IMR-90 (cell line): ENCODE measurements at regions not wholly inside any gene's neighbourhood (a gene's known extent, or its start where the extent isn't known, plus 50 kb on each side); places are given as distances from the start of the nearest gene placed in this dataset.

ENCODE experiments used
- ATAC-seq: fragments of 200-7000 bp; cut with Tn5 transposase; 2 replicates; pipeline ENCODE4 v1.9.1; 2020; ENCODE audit warnings: low read depth, mild to moderate bottlenecking, moderate library complexity
- BruUV-seq: library from RNA; stranded (reverse); fragments of 400-500 nt; replicated peaks from 2 replicates; lab custom pipeline; 2021; lab: Mats Ljungman, UMichigan
- CTCF ChIA-PET: fragments of 300-600 bp; formaldehyde crosslinking; extraction: SDS; loops from one replicate; lab custom pipeline; 2021; ENCODE audit warnings: antibody characterized with exemption; lab: Yijun Ruan, JAX
- POLR2A ChIA-PET: fragments of 300-600 bp; sonication (Branson Sonifier 250); formaldehyde crosslinking; loops from one replicate; lab custom pipeline; 2022; ENCODE audit warnings: antibody characterized with exemption; ENCODE audit not compliant: unreplicated experiment; lab: Charles Lee
- DNase-seq: peaks from one replicate; pipeline ENCODE4 v3.0.0; 2013
- H2AFZ ChIP-seq: replicated peaks from 2 replicates; pipeline ENCODE3; 2013; ENCODE audit warnings: low read length, mild to moderate bottlenecking; ENCODE audit not compliant: poor library complexity
- H2AK5ac ChIP-seq: 2 replicates; pipeline ENCODE4 v1.6.1; 2013; ENCODE audit warnings: low read depth, low read length, inconsistent platforms
- H2AK9ac ChIP-seq: replicated peaks from 2 replicates; pipeline ENCODE3; 2013; ENCODE audit warnings: mild to moderate bottlenecking, low read depth, low read length, moderate library complexity; ENCODE audit not compliant: poor library complexity
- H2BK120ac ChIP-seq: 2 replicates; pipeline ENCODE4 v1.6.1; 2013; ENCODE audit warnings: low read depth, low read length, inconsistent platforms
- H2BK15ac ChIP-seq: 3 replicates; pipeline ENCODE4 v1.6.1; 2013; ENCODE audit warnings: low read depth, low read length, inconsistent platforms
- H2BK20ac ChIP-seq: 2 replicates; pipeline ENCODE4 v1.6.1; 2013; ENCODE audit warnings: low read depth, mild to moderate bottlenecking, inconsistent platforms, low read length, moderate library complexity
- H2BK5ac ChIP-seq: 2 replicates; pipeline ENCODE4 v1.6.1; 2013; ENCODE audit warnings: mild to moderate bottlenecking, low read depth, low read length, inconsistent platforms; ENCODE audit not compliant: poor library complexity, severe bottlenecking
- H3K14ac ChIP-seq: replicated peaks from 2 replicates; pipeline ENCODE4 v1.6.1; 2013; ENCODE audit warnings: low read depth, low read length, inconsistent platforms
- H3K18ac ChIP-seq: 2 replicates; pipeline ENCODE4 v1.6.1; 2013; ENCODE audit warnings: low read depth, low read length, control low read depth
- H3K23ac ChIP-seq: 2 replicates; pipeline ENCODE4 v1.6.1; 2013; ENCODE audit warnings: low read depth, low read length, inconsistent platforms
- H3K27ac ChIP-seq: 2 replicates; pipeline ENCODE4 v1.5.1; 2013; ENCODE audit warnings: mild to moderate bottlenecking, control low read depth, low read length; ENCODE audit not compliant: insufficient read depth
- H3K27me3 ChIP-seq: 2 replicates; pipeline ENCODE4 v1.6.1; 2013; ENCODE audit warnings: low read length; ENCODE audit not compliant: control insufficient read depth, insufficient read depth
- H3K36me3 ChIP-seq: 2 replicates; pipeline ENCODE4 v1.6.1; 2013; ENCODE audit warnings: low read length, mixed read lengths; ENCODE audit not compliant: control insufficient read depth, insufficient read depth
- H3K4ac ChIP-seq: 2 replicates; pipeline ENCODE4 v1.6.1; 2013; ENCODE audit warnings: low read depth, low read length, inconsistent platforms
- H3K4me1 ChIP-seq: 2 replicates; pipeline ENCODE4 v1.6.1; 2013; ENCODE audit warnings: low read length, mixed read lengths; ENCODE audit not compliant: control insufficient read depth, insufficient read depth
- H3K4me2 ChIP-seq: 2 replicates; pipeline ENCODE4 v1.6.1; 2013; ENCODE audit warnings: low read depth, mild to moderate bottlenecking, control low read depth, low read length, moderate library complexity
- H3K4me3 ChIP-seq: 2 replicates; pipeline ENCODE4 v1.5.1; 2013; ENCODE audit warnings: low read depth, mild to moderate bottlenecking, control low read depth, low read length, moderate library complexity; ENCODE audit not compliant: insufficient read depth
- H3K56ac ChIP-seq: 2 replicates; pipeline ENCODE4 v1.6.1; 2013; ENCODE audit warnings: low read length, inconsistent platforms; ENCODE audit not compliant: insufficient read depth; ENCODE audit errors: extremely low read depth
- H3K79me1 ChIP-seq, 2 experiments: 2 replicates each; pipeline ENCODE4 v1.6.1; 2013; ENCODE audit warnings: low read length in 2 of 2, inconsistent platforms in 1 of 2, low read depth in 1 of 2
- H3K9ac ChIP-seq: 2 replicates; pipeline ENCODE4 v1.6.1; 2013; ENCODE audit warnings: low read depth, low read length, control low read depth
- H3K9me1 ChIP-seq: 2 replicates; pipeline ENCODE4 v1.6.1; 2013; ENCODE audit warnings: low read length, inconsistent platforms; ENCODE audit not compliant: insufficient read depth
- H3K9me3 ChIP-seq: 2 replicates; pipeline ENCODE4 v1.6.1; 2013; ENCODE audit warnings: low read length; ENCODE audit not compliant: control insufficient read depth, insufficient read depth
- H4K20me1 ChIP-seq: 2 replicates; pipeline ENCODE4 v1.6.1; 2013; ENCODE audit warnings: low read length, inconsistent platforms; ENCODE audit not compliant: insufficient read depth
- H4K5ac ChIP-seq: 2 replicates; pipeline ENCODE4 v1.6.1; 2013; ENCODE audit warnings: mild to moderate bottlenecking, low read depth, low read length, control low read depth
- H4K8ac ChIP-seq, 2 experiments: 2 replicates each; pipeline ENCODE4 v1.6.1; 2013; ENCODE audit warnings: low read depth in 2 of 2, low read length in 2 of 2, control low read depth in 1 of 2, inconsistent platforms in 1 of 2
- H4K91ac ChIP-seq: 2 replicates; pipeline ENCODE4 v1.6.1; 2013; ENCODE audit warnings: low read depth, low read length, inconsistent platforms; ENCODE audit not compliant: insufficient read depth
- BHLHE40 ChIP-seq: fragments of 150-350 bp; IDR thresholded peaks from 2 replicates; pipeline ENCODE4 v1.6.1; 2016; ENCODE audit warnings: mild to moderate bottlenecking, low read depth, low read length
- MAFK ChIP-seq: IDR thresholded peaks from 2 replicates; pipeline ENCODE4 v1.6.1; 2012; ENCODE audit warnings: low read depth, low read length, improper control_type of control experiment
- MXI1 ChIP-seq: IDR thresholded peaks from 2 replicates; pipeline ENCODE4 v1.6.1; 2012; ENCODE audit warnings: low read depth, mild to moderate bottlenecking, low read length, moderate library complexity, borderline replicate concordance
- RAD21 ChIP-seq: IDR thresholded peaks from 2 replicates; pipeline ENCODE4 v1.6.1; 2012; ENCODE audit warnings: low read length, improper control_type of control experiment
- RCOR1 ChIP-seq: IDR thresholded peaks from 2 replicates; pipeline ENCODE4 v1.6.1; 2012; ENCODE audit warnings: mild to moderate bottlenecking, low read length, improper control_type of control experiment; ENCODE audit not compliant: insufficient replicate concordance
- SMC3 ChIP-seq: fragments of 150-350 bp; IDR thresholded peaks from 2 replicates; pipeline ENCODE4 v1.6.1; 2016; ENCODE audit warnings: low read depth, mild to moderate bottlenecking, antibody characterized with exemption, low read length, moderate library complexity
- WGBS, 2 experiments: methylation state at CpG; one replicate each; pipeline versions ENCODE4 v1.1.5 to v1.1.7; 2013; ENCODE audit warnings: missing lambda C conversion rate in 2 of 2; ENCODE audit not compliant: insufficient read length in 1 of 2; ENCODE audit errors: extremely low coverage in 2 of 2; 5-methylcytosine and 5-hydroxymethylcytosine counted together
- dilution Hi-C: fragments of 300-500 bp; cut with HindIII; formaldehyde crosslinking; loops from one replicate; pipeline ENCODE4 v1.14.3; 2018; ENCODE audit warnings: low sequenced_read_pairs; ENCODE audit not compliant: unreplicated experiment
- in situ Hi-C: fragments of 300-500 bp; cut with MboI; formaldehyde crosslinking; loops from 3 replicates; pipeline ENCODE4 v1.14.3; 2019; ENCODE audit warnings: low sequenced_read_pairs, inconsistent platforms, mixed read lengths
- intact Hi-C: fragments of 100-400 bp; cut with micrococcal nuclease; formaldehyde crosslinking; loops from 2 replicates; pipeline ENCODE4 v1.10.0; 2022

DNA sequence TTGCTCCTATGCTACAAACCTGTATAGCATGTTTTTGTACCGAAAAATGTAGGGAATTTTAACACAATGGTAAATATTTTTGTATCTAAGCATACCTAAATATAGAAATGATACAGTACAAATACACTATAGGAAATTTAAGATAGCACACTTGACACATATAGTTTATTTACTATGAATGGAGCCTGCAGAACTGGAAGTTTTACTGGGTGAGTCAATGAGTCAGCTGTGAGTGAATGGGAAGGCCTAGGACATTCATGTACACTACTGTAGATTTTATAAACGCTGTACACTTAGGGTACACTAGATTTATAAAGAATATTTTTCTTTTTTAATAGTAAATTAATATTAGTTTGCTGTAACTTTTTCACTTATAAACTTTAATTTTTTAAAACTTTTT lies 707.7 kb upstream of the EPHA6 start:
- no peak overlapping the region for H2BK20ac ChIP-seq
- no peak overlapping the region for H3K18ac ChIP-seq
- no CpG with 5 or more reads among the region's 2 CpGs for WGBS, 2 experiments
- dilution Hi-C loops = no loop called here
- H4K8ac ChIP-seq = no peak overlapping the region
- no peaks in the 10 kb centered on the region for H4K20me1 ChIP-seq
- no peak overlapping the region for H2BK15ac ChIP-seq
- no peaks in the 10 kb centered on the region for H3K4me1 ChIP-seq
- H3K9me1 ChIP-seq = no peaks in the 10 kb centered on the region
- H3K14ac ChIP-seq = no peak overlapping the region
- intact Hi-C loops = no loop called here
- no peaks in the 10 kb centered on the region for H3K79me1 ChIP-seq
- no TSS peak for BruUV-seq
- no peak overlapping the region for H3K56ac ChIP-seq
- peaks cover 2% of the 10 kb centered on the region; the same call in 1 of the 2 replicates for H3K9me3 ChIP-seq
- H2BK5ac ChIP-seq = no peak overlapping the region
- H3K36me3 ChIP-seq = no peaks in the 10 kb centered on the region
- H2BK120ac ChIP-seq = no peak overlapping the region
- no peak overlapping the region for H4K91ac ChIP-seq
- in situ Hi-C loops = no loop called here
- TF ChIP-seq RAD21 = no peak
- no peak for TF ChIP-seq BHLHE40
- no peak for TF ChIP-seq SMC3
- TF ChIP-seq MXI1 = no peak
- no peak for TF ChIP-seq RCOR1
- no peak for TF ChIP-seq MAFK
- no peak overlapping the region for H3K9ac ChIP-seq
- no peak overlapping the region for H3K4me2 ChIP-seq
- ATAC-seq = no peak
- H2AK9ac ChIP-seq = no peak overlapping the region
- no peak overlapping the region for H3K4ac ChIP-seq
- no peak overlapping the region for H4K5ac ChIP-seq
- H2AK5ac ChIP-seq = no peak overlapping the region
- DNase-seq = no peak
- no peaks in the 10 kb centered on the region for H3K27me3 ChIP-seq
- ChIA-PET POLR2A (no interaction called here), CTCF (no interaction called here)
- no peak overlapping the region for H3K23ac ChIP-seq
- H3K27ac ChIP-seq = no peak overlapping the region
- no peak overlapping the region for H3K4me3 ChIP-seq
- no peak overlapping the region for H2AFZ ChIP-seq
